ENCODE measurements at regions not wholly inside any gene's neighbourhood (a gene's known extent, or its start where the extent isn't known, plus 50 kb on each side); places are given as distances from the start of the nearest gene placed in this dataset.

DNA sequence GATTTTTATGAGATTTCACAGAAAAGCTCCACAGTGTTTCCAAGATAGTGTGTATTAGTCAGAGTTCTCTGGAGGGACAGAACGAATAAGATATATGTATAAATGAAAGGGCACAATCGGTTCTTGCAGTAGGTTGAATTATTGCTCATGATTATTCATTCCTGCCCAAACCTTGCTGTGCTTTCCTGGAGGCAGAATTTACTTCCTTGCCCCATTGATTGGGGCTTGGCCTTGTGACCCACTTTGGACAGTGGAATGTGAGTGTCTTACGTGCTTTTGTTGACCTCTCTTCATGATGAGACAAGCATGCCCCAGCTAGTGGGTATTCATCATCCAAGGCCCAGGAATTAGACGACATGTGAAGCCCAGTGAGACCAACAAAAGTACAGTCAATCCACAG lies 53.0 kb upstream of the ABCB5 start:
- H3K27me3 Mint-ChIP-seq: no peaks in the 10 kb centered on the region
- peaks cover 8% of the 10 kb centered on the region for H3K9me3 Mint-ChIP-seq
- H3K27ac Mint-ChIP-seq: no peak overlapping the region
- no peak overlapping the region for H3K4me3 Mint-ChIP-seq
- ATAC-seq (no peak), DNase-seq (ENCODE audit: low spot score) (no peak)
- H3K36me3 Mint-ChIP-seq: no peaks in the 10 kb centered on the region
- no peaks in the 10 kb centered on the region for H3K4me1 Mint-ChIP-seq (ENCODE audit: low read depth in 2 of 2)
